ENCODE measurements at regions not wholly inside any gene's neighbourhood (a gene's known extent, or its start where the extent isn't known, plus 50 kb on each side); places are given as distances from the start of the nearest gene placed in this dataset.

DNA sequence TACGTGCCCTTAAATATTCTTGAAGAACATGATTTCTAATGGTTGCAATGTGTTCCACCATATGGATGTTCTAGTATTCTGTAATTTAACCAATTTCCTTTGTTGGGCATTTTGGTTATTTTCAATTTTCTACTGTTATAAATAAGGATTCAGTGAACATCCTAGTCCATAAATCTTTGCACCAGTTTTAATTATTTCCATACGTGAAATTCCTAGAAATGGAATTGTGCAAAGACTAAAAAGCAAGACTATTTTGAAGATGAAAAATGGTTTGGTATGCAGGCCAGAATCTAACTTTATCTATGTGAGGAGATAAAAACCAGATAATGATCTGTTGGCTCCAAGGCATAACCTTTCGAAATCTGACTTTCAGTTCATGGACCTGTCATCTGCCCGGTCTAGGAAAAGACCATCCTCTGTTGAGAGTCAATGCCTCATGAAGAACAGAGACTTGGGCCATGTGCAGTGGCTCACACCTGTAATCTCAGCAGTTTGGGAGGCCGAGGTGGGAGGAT lies 633.2 kb upstream of the NRP1 start:
- no peak overlapping the region for H3K9ac ChIP-seq (ENCODE audit: low read depth, low read length)
- TF ChIP-seq EZH2 (IDR thresholded peaks at IDR 0.05; ENCODE audit: borderline replicate concordance, low read depth, low read length, severe bottlenecking) = no peak
- TF ChIP-seq, protein P1, sequence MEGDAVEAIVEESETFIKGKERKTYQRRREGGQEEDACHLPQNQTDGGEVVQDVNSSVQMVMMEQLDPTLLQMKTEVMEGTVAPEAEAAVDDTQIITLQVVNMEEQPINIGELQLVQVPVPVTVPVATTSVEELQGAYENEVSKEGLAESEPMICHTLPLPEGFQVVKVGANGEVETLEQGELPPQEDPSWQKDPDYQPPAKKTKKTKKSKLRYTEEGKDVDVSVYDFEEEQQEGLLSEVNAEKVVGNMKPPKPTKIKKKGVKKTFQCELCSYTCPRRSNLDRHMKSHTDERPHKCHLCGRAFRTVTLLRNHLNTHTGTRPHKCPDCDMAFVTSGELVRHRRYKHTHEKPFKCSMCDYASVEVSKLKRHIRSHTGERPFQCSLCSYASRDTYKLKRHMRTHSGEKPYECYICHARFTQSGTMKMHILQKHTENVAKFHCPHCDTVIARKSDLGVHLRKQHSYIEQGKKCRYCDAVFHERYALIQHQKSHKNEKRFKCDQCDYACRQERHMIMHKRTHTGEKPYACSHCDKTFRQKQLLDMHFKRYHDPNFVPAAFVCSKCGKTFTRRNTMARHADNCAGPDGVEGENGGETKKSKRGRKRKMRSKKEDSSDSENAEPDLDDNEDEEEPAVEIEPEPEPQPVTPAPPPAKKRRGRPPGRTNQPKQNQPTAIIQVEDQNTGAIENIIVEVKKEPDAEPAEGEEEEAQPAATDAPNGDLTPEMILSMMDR (IDR thresholded peaks at IDR 0.05; ENCODE audit: borderline replicate concordance, extremely low read depth, low read length, poor library complexity, severe bottlenecking) = no peak
- H3K27me3 ChIP-seq (ENCODE audit: insufficient read depth, low read length, poor library complexity) = no peaks in the 10 kb centered on the region
- no peak overlapping the region for H3K27ac ChIP-seq (ENCODE audit: low read length)
- H3K36me3 ChIP-seq (ENCODE audit: insufficient read depth, low read length) = no peaks in the 10 kb centered on the region
- no peak overlapping the region for H2AFZ ChIP-seq (ENCODE audit: low read depth, low read length)
- H3K4me2 ChIP-seq (ENCODE audit: insufficient read depth, low read length) = no peak overlapping the region
- no peaks in the 10 kb centered on the region for H3K79me2 ChIP-seq (ENCODE audit: insufficient read depth, low read length)
- no peak overlapping the region for H3K4me3 ChIP-seq (ENCODE audit: low read depth in 1 of 2, low read length in 2 of 2)
- DNase-seq (no peak), ATAC-seq (ENCODE audit: insufficient read depth, low read depth) (no peak)
- H3K4me1 ChIP-seq (ENCODE audit: insufficient read depth, low read length) = no peaks in the 10 kb centered on the region
- no peaks in the 10 kb centered on the region for H3K9me3 ChIP-seq (ENCODE audit: insufficient read depth, low read length, severe bottlenecking)
- no peaks in the 10 kb centered on the region for H4K20me1 ChIP-seq (ENCODE audit: insufficient read depth, low read length)

DNA sequence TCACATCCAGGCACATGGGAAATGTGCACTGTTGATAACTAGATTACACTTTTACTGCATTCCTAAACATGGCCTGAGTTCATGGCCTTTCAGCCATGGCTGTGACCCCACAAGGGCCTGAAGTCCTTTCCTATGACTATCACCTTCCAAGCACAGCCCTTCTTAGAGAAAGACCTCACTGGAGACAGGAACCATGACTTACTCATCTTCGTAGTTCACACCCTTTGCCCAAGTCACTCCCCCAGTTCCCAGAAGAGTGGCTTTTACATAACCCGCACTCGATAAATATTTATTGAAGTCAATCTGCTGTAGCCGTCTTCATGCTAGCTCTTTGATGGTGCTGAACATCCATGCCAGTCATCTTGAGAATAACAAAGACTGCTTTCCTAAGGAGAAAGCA lies 632.5 kb upstream of the NRP1 start:
- H3K36me3 ChIP-seq (ENCODE audit: insufficient read depth, low read length) = no peaks in the 10 kb centered on the region
- no peak for ATAC-seq (ENCODE audit: insufficient read depth, low read depth)
- DNase-seq = no peak
- TF ChIP-seq EZH2 (IDR thresholded peaks at IDR 0.05; ENCODE audit: borderline replicate concordance, low read depth, low read length, severe bottlenecking) = no peak
- TF ChIP-seq, protein P1 (IDR thresholded peaks at IDR 0.05; ENCODE audit: borderline replicate concordance, extremely low read depth, low read length, poor library complexity, severe bottlenecking) = no peak
- no peak overlapping the region for H3K9ac ChIP-seq (ENCODE audit: low read depth, low read length)
- H3K27ac ChIP-seq (ENCODE audit: low read length) = no peak overlapping the region
- no peak overlapping the region for H3K4me3 ChIP-seq (ENCODE audit: low read depth in 1 of 2, low read length in 2 of 2)
- H3K79me2 ChIP-seq (ENCODE audit: insufficient read depth, low read length) = no peaks in the 10 kb centered on the region
- no peaks in the 10 kb centered on the region for H4K20me1 ChIP-seq (ENCODE audit: insufficient read depth, low read length)
- no peaks in the 10 kb centered on the region for H3K4me1 ChIP-seq (ENCODE audit: insufficient read depth, low read length)
- H3K27me3 ChIP-seq (ENCODE audit: insufficient read depth, low read length, poor library complexity) = no peaks in the 10 kb centered on the region
- no peak overlapping the region for H3K4me2 ChIP-seq (ENCODE audit: insufficient read depth, low read length)
- no peaks in the 10 kb centered on the region for H3K9me3 ChIP-seq (ENCODE audit: insufficient read depth, low read length, severe bottlenecking)
- H2AFZ ChIP-seq (ENCODE audit: low read depth, low read length) = no peak overlapping the region

DNA sequence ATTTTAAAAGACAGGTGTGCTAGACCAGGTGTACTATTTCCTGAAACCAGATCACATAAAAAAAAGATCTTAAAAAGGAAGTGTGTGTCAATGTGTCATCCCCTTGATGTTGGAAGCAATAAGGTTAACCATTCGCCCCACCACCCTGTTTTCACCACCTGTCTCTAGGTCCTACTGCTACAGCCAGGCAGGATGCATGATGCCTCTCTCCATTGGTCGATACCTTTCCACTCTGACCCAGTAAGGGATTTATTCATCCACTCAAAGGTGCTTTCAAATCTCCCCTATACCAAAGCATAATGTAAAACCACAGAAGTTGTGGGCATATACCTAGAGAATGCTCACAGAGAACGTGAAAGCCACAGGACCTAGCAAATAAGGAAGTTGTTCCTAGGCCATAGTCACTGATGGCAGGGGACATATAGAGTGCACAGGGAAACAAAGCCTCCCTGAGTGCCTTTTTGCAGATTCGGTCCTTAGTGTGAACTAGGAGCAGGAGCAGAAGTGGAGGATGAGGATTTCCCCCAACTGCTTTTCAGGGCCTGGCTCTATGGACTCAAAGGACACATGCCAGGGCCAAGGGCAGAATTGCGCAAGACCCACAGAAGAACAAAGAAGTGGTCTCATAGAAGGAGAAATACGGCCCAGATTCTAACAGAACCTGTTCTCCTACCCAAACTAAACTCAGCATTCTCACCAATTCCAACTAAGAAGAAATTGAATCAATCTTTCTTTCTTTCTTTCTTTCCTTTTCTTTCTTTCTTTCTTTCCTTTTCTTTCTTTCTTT lies 631.5 kb upstream of the NRP1 start:
- no peak overlapping the region for H3K4me3 ChIP-seq (ENCODE audit: low read depth in 1 of 2, low read length in 2 of 2)
- TF ChIP-seq, protein P1 (IDR thresholded peaks at IDR 0.05; ENCODE audit: borderline replicate concordance, extremely low read depth, low read length, poor library complexity, severe bottlenecking) = no peak
- TF ChIP-seq EZH2 (IDR thresholded peaks at IDR 0.05; ENCODE audit: borderline replicate concordance, low read depth, low read length, severe bottlenecking) = no peak
- no peak for DNase-seq

More for the DNA sequence above, 631.5 kb upstream of the NRP1 start:
- H4K20me1 ChIP-seq (ENCODE audit: insufficient read depth, low read length) = no peaks in the 10 kb centered on the region
- no peak overlapping the region for H3K9ac ChIP-seq (ENCODE audit: low read depth, low read length)
- no peaks in the 10 kb centered on the region for H3K4me1 ChIP-seq (ENCODE audit: insufficient read depth, low read length)
- H3K36me3 ChIP-seq (ENCODE audit: insufficient read depth, low read length) = no peaks in the 10 kb centered on the region
- no peaks in the 10 kb centered on the region for H3K79me2 ChIP-seq (ENCODE audit: insufficient read depth, low read length)
- no peak for ATAC-seq (ENCODE audit: insufficient read depth, low read depth)
- H3K4me2 ChIP-seq (ENCODE audit: insufficient read depth, low read length) = no peak overlapping the region
- H2AFZ ChIP-seq (ENCODE audit: low read depth, low read length) = no peak overlapping the region
- H3K27me3 ChIP-seq (ENCODE audit: insufficient read depth, low read length, poor library complexity) = no peaks in the 10 kb centered on the region
- no peaks in the 10 kb centered on the region for H3K9me3 ChIP-seq (ENCODE audit: insufficient read depth, low read length, severe bottlenecking)
- H3K27ac ChIP-seq (ENCODE audit: low read length) = no peak overlapping the region
